ENCODE measurements at regions not wholly inside any gene's neighbourhood (a gene's known extent, or its start where the extent isn't known, plus 50 kb on each side); places are given as distances from the start of the nearest gene placed in this dataset.

- TF ChIP-seq CTCF (IDR thresholded peaks at IDR 0.05; ENCODE audit: poor library complexity), result no peak
- TF ChIP-seq EZH2phosphoT487 (IDR thresholded peaks at IDR 0.05; ENCODE audit: low read depth, severe bottlenecking, unreplicated experiment), result no peak
Measured at GRCh38 chr12:85562765-85563164, 273.4 kb downstream of the RASSF9 start.
